ENCODE measurements at regions not wholly inside any gene's neighbourhood (a gene's known extent, or its start where the extent isn't known, plus 50 kb on each side); places are given as distances from the start of the nearest gene placed in this dataset.

DNA sequence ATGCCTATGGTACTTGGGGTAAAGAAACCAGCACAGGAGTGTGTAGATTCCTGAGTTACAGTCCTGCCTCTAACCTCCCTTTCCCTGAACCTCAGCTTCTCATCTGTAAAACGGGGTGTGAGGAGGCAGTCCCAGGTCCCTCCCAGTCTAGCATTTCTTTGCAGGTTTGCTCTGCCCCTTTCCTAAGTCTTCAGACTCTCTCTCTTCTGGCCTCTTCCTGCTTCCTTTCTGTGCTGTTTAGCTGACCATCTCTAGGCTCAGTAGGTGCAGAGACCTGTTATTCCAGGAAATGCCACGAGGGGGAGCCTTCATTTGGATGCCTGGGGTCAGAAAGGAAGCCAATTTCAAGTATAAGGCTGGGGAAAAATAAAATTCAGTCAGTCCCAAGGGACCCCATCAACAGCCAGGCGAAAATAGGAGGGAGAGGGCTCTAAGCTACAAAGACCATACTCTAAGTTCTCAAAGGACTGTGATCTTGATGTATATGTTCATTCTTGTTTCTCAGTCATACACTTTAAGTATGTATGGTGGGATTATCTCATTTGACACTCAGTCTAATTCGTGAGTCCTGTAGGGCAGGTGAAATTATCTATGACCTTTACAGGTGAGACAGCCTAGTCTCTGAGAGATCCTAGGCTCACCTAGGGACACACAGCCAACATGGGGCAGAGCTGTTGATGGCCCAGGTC is 89.1 kb downstream of the NCR2 start:
- Histone ChIP-seq H3K9ac (ENCODE audit: insufficient read length, low read depth) (no peak overlapping the region), H3K36me3 (ENCODE audit: insufficient read depth, insufficient read length, low read length) (no peaks in the 10 kb centered on the region), H3K4me3 (ENCODE audit: insufficient read length, low read depth) (no peak overlapping the region), H3K4me1 (ENCODE audit: insufficient read depth, insufficient read length) (peaks cover 12% of the 10 kb centered on the region), H3K9me3 (ENCODE audit: insufficient read depth, low read length) (peaks cover 6% of the 10 kb centered on the region; the same call in 1 of the 2 replicates), H3K27me3 (ENCODE audit: insufficient read depth, insufficient read length) (peaks cover 69% of the 10 kb centered on the region)
- DNase-seq (ENCODE audit: low read depth, low spot score) = peak; percentile 62
- TF ChIP-seq YY1 (IDR thresholded peaks at IDR 0.05; ENCODE audit: insufficient read depth, insufficient read length) = no peak
- TF ChIP-seq ZNF274 (IDR thresholded peaks at IDR 0.05; ENCODE audit: low read depth, low read length) = no peak
- TF ChIP-seq SUZ12 (IDR thresholded peaks at IDR 0.05; ENCODE audit: extremely low read depth, insufficient read depth, insufficient read length) = no peak

DNA sequence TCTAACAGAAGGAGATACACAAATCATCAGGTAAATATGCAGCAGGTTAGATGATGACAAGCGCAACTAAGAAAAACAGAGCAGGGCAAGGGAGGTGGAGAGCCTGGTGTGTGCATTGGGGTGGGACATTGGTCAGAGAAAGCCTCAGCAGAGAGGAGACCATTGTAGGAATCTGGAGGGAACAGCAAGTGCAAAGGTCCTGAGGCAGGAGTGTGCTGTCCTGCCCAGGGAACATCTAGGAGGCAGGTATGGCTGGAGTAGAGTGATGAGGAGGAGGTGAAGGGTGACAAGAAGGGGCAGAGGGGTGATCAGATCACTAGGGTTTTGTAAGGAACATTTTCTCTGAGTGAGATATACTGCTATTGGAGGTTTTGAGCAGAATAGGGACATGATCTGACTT is 90.1 kb downstream of the NCR2 start:
- Histone ChIP-seq H3K9me3 (ENCODE audit: insufficient read depth, low read length) (no peaks in the 10 kb centered on the region), H3K4me1 (ENCODE audit: insufficient read depth, insufficient read length) (peaks cover 15% of the 10 kb centered on the region), H3K27me3 (ENCODE audit: insufficient read depth, insufficient read length) (peaks cover 74% of the 10 kb centered on the region), H3K36me3 (ENCODE audit: insufficient read depth, insufficient read length, low read length) (no peaks in the 10 kb centered on the region), H3K9ac (ENCODE audit: insufficient read length, low read depth) (no peak overlapping the region), H3K4me3 (ENCODE audit: insufficient read length, low read depth) (no peak overlapping the region)
- no peak for DNase-seq (ENCODE audit: low read depth, low spot score)
- TF ChIP-seq YY1 (IDR thresholded peaks at IDR 0.05; ENCODE audit: insufficient read depth, insufficient read length) = no peak
- TF ChIP-seq ZNF274 (IDR thresholded peaks at IDR 0.05; ENCODE audit: low read depth, low read length) = no peak
- no peak for TF ChIP-seq SUZ12 (IDR thresholded peaks at IDR 0.05; ENCODE audit: extremely low read depth, insufficient read depth, insufficient read length)

DNA sequence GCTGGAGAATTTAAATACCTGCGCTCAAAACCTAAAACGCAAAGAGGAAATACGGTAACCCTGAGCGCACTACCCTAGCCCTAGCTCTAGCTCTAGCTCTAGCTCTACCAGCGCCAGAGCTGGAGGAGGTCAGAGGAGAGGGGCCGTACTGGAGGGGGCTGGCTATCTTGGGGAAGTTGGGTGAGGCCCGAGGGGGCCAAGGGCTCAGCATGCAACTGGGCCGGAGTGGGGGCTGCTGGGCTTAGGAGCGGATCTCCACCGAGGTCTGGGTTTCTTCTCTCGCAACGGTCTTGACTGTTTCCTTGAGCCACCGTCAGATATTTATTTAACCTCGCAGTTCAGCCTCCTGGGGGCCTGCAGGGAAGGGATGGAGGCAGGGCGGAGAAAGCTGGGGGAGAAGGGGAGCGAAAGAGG is 91.0 kb downstream of the NCR2 start:
- TF ChIP-seq YY1 (IDR thresholded peaks at IDR 0.05; ENCODE audit: insufficient read depth, insufficient read length) (no peak), SUZ12 (IDR thresholded peaks at IDR 0.05; ENCODE audit: extremely low read depth, insufficient read depth, insufficient read length) (no peak), ZNF274 (IDR thresholded peaks at IDR 0.05; ENCODE audit: low read depth, low read length) (no peak)
- Histone ChIP-seq H3K9ac (ENCODE audit: insufficient read length, low read depth) (peak overlapping the region; percentile 16), H3K27me3 (ENCODE audit: insufficient read depth, insufficient read length) (peaks cover 73% of the 10 kb centered on the region), H3K36me3 (ENCODE audit: insufficient read depth, insufficient read length, low read length) (no peaks in the 10 kb centered on the region), H3K4me1 (ENCODE audit: insufficient read depth, insufficient read length) (peaks cover 15% of the 10 kb centered on the region), H3K4me3 (ENCODE audit: insufficient read length, low read depth) (peak overlapping the region; percentile 1), H3K9me3 (ENCODE audit: insufficient read depth, low read length) (no peaks in the 10 kb centered on the region)
- no peak for DNase-seq (ENCODE audit: low read depth, low spot score)

DNA sequence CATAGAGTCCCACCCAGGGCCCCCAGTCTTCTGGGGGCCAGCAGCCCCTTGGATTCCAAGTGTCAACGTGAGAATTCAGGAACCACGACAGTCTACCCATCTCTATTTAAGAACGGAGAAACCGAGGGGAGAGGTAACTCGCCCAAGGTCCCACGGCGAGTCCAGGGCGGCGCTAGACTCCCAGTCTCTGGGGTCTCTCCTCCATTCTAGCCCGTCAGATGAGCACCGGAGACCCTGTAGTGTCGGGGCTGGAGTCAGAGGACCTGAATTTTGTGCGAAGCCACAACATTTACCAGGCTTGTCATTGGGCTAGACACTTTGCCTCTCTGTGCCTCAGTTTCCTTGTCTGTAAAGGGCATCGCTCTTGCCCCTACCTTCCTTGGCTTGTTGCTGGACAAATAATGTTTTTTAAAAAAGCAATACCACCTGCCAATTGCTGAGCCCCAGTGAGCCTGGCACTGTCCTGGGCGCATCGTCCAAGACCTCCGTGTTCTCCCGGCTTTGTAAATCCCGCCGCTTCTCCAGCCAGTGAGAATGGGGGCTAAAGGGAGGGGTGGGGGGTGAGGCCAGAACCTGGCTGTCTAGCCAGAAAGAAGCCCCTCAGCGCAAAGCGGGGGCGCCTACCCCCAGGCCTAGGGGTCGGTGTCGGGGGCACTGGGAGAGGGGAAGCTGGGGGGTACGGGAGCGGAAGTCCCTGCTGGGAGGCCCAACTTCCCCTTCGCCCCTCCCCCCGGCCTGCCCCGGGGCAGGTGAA is 91.7 kb downstream of the NCR2 start:
- Histone ChIP-seq H3K36me3 (ENCODE audit: insufficient read depth, insufficient read length, low read length) (no peaks in the 10 kb centered on the region), H3K4me3 (ENCODE audit: insufficient read length, low read depth) (peak overlapping the region; percentile 1), H3K9me3 (ENCODE audit: insufficient read depth, low read length) (no peaks in the 10 kb centered on the region), H3K9ac (ENCODE audit: insufficient read length, low read depth) (no peak overlapping the region), H3K4me1 (ENCODE audit: insufficient read depth, insufficient read length) (peaks cover 16% of the 10 kb centered on the region), H3K27me3 (ENCODE audit: insufficient read depth, insufficient read length) (peaks cover 66% of the 10 kb centered on the region)
- no peak for TF ChIP-seq SUZ12 (IDR thresholded peaks at IDR 0.05; ENCODE audit: extremely low read depth, insufficient read depth, insufficient read length)
- TF ChIP-seq YY1 (IDR thresholded peaks at IDR 0.05; ENCODE audit: insufficient read depth, insufficient read length) = no peak
- no peak for TF ChIP-seq ZNF274 (IDR thresholded peaks at IDR 0.05; ENCODE audit: low read depth, low read length)
- DNase-seq (ENCODE audit: low read depth, low spot score) = no peak

DNA sequence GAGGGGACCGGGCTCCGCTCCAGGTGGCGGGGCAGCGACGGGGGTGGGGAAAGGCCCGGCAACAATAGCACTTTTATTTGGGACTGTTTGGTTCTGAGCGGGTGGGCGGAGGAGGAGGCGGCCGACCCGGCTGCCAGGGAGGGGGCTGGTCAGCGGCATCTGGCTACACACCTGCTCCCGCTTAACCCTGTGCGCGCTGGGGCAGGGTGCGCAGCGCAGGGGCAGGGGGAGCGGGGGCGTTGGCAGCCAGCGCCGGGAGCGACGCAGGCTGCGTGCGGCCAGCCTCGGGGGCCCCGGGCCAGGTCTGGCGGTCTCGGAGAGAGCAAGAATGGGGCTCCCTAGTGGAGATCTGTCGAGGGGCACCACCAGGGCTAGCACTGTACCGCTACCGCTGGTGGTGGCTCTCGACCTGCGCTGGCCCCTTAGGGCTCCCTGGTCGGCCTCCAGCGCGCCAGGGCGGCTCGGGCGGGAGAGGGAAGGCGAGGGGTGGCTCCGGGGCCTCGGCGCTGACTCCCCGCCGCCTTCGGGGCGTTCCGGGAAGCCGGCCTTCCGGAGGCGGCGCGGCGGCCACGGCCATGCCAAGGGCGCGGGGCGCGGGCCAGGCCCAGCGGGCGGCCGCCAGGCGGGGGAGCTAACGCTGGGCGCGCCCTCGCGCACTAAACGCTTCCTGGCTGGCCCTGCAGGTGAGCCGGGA is 92.4 kb downstream of the NCR2 start:
- no peaks in the 10 kb centered on the region for H3K9me3 ChIP-seq (ENCODE audit: insufficient read depth, low read length)
- H3K27me3 ChIP-seq (ENCODE audit: insufficient read depth, insufficient read length) = peaks cover 62% of the 10 kb centered on the region
- H3K4me3 ChIP-seq (ENCODE audit: insufficient read length, low read depth) = peak overlapping the region; percentile 28
- no peak overlapping the region for H3K9ac ChIP-seq (ENCODE audit: insufficient read length, low read depth)
- no peak for DNase-seq (ENCODE audit: low read depth, low spot score)
- peaks cover 18% of the 10 kb centered on the region for H3K4me1 ChIP-seq (ENCODE audit: insufficient read depth, insufficient read length)
- TF ChIP-seq SUZ12 (IDR thresholded peaks at IDR 0.05; ENCODE audit: extremely low read depth, insufficient read depth, insufficient read length) (no peak), YY1 (IDR thresholded peaks at IDR 0.05; ENCODE audit: insufficient read depth, insufficient read length) (no peak), ZNF274 (IDR thresholded peaks at IDR 0.05; ENCODE audit: low read depth, low read length) (no peak)
- no peaks in the 10 kb centered on the region for H3K36me3 ChIP-seq (ENCODE audit: insufficient read depth, insufficient read length, low read length)

DNA sequence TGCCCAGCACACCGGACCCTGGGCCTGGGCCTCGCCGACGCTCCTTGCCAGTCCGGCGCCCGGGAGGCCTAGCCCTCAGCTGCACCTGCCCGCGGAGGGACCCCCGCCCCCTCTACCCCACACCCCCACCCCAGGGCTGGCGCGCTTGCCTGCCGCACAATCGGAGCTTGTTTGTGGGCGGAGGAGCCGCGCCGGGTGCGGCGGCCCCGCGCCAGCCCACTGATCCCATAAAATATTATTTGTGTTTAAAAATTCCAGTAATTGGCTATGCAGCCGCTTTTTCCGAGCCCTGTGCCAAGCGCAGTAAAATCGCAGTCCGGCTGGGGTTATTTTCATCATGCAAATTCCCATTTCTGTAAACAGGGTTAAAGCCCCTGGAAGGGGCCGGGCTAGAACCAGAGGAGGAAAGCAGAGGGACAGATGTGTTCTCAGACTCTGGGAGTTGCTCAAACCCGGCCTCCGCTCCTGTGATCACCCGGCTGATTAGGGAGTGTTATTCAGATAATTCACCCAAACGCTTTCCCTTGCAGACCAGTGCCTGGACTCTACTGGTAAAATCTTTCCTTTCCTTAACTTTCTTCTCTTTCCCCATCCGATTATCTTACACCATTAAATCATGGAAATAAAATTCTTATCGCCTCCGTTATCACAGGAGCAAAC is 93.1 kb downstream of the NCR2 start:
- TF ChIP-seq SUZ12 (IDR thresholded peaks at IDR 0.05; ENCODE audit: extremely low read depth, insufficient read depth, insufficient read length) = no peak
- no peak for TF ChIP-seq ZNF274 (IDR thresholded peaks at IDR 0.05; ENCODE audit: low read depth, low read length)
- TF ChIP-seq YY1 (IDR thresholded peaks at IDR 0.05; ENCODE audit: insufficient read depth, insufficient read length) = no peak
- no peak for DNase-seq (ENCODE audit: low read depth, low spot score)
- H3K9me3 ChIP-seq (ENCODE audit: insufficient read depth, low read length) = no peaks in the 10 kb centered on the region
- no peaks in the 10 kb centered on the region for H3K36me3 ChIP-seq (ENCODE audit: insufficient read depth, insufficient read length, low read length)
- peak overlapping the region; percentile 32 for H3K9ac ChIP-seq (ENCODE audit: insufficient read length, low read depth)
- peaks cover 18% of the 10 kb centered on the region for H3K4me1 ChIP-seq (ENCODE audit: insufficient read depth, insufficient read length)
- peaks cover 57% of the 10 kb centered on the region for H3K27me3 ChIP-seq (ENCODE audit: insufficient read depth, insufficient read length)
- peak overlapping the region; percentile 28 for H3K4me3 ChIP-seq (ENCODE audit: insufficient read length, low read depth)

Measured in NT2/D1 (cell line).